CD14-positive monocyte (primary cell): ENCODE measurements at regions not wholly inside any gene's neighbourhood (a gene's known extent, or its start where the extent isn't known, plus 50 kb on each side); places are given as distances from the start of the nearest gene placed in this dataset.

ENCODE experiments used
- DNase-seq, 3 donors: peaks; one replicate each; pipeline ENCODE4 v3.0.0-alpha.2; 2011 to 2022
- H2AFZ ChIP-seq: 2 replicates; pipeline ENCODE4 v1.6.0; 2012; ENCODE audit warnings: mild to moderate bottlenecking, low read depth, low read length, inconsistent platforms; ENCODE audit not compliant: insufficient read depth, poor library complexity, severe bottlenecking
- H3K27ac ChIP-seq, 2 donors: 1 replicate in 1 of 2; 2 replicates in 1 of 2; pipeline ENCODE4 v1.5.1; 2012 to 2013; ENCODE audit warnings: low read length in 2 of 2, control low read depth in 1 of 2, inconsistent platforms in 1 of 2, low read depth in 1 of 2, mild to moderate bottlenecking in 1 of 2
- H3K27me3 ChIP-seq, 2 donors: one replicate each; pipeline versions ENCODE4 v1.6.0 to v1.6.1; 2011 to 2013; ENCODE audit warnings: low read length in 2 of 2; ENCODE audit not compliant: control insufficient read depth in 2 of 2, insufficient read depth in 2 of 2
- H3K36me3 ChIP-seq, 2 donors: replicated peaks in 1 of 2; 1 replicate in 1 of 2; 2 replicates in 1 of 2; pipeline versions ENCODE4 v1.5.1 to v1.6.1; 2012 to 2013; ENCODE audit warnings: low read length in 2 of 2, control low read depth in 1 of 2, inconsistent platforms in 1 of 2, mild to moderate bottlenecking in 1 of 2; ENCODE audit not compliant: insufficient read depth in 2 of 2, control insufficient read depth in 1 of 2
- H3K4me1 ChIP-seq, 2 donors: 1 replicate in 1 of 2; 2 replicates in 1 of 2; pipeline versions ENCODE4 v1.5.1 to v1.6.1; 2012 to 2013; ENCODE audit warnings: low read length in 2 of 2, control low read depth in 1 of 2, inconsistent platforms in 1 of 2, mild to moderate bottlenecking in 1 of 2, moderate library complexity in 1 of 2; ENCODE audit not compliant: insufficient read depth in 2 of 2, control insufficient read depth in 1 of 2
- H3K4me2 ChIP-seq: replicated peaks from 2 replicates; pipeline ENCODE3; 2012; ENCODE audit warnings: low read length, moderate library complexity, mild to moderate bottlenecking; ENCODE audit not compliant: poor library complexity, severe bottlenecking; ENCODE audit errors: extremely low read depth
- H3K4me3 ChIP-seq, 3 experiments: fragments of 200-600 bp in 1 of 3; sonication (generic) in 1 of 3; replicated peaks in 1 of 3; 1 replicate in 2 of 3; 2 replicates in 1 of 3; pipeline ENCODE4 v1.5.1; 2011 to 2013; ENCODE audit warnings: low read length in 3 of 3, mild to moderate bottlenecking in 3 of 3, control low read depth in 2 of 3, low read depth in 2 of 3, inconsistent platforms in 1 of 3, moderate library complexity in 1 of 3
- H3K79me2 ChIP-seq: 2 replicates; pipeline ENCODE4 v1.6.0; 2012; ENCODE audit warnings: mild to moderate bottlenecking, control low read depth, inconsistent platforms, low read length, moderate library complexity; ENCODE audit not compliant: insufficient read depth
- H3K9ac ChIP-seq: 2 replicates; pipeline ENCODE4 v1.6.0; 2017; ENCODE audit warnings: low read length, mild to moderate bottlenecking; ENCODE audit not compliant: insufficient read depth, poor library complexity, severe bottlenecking
- H3K9me3 ChIP-seq, 2 donors: replicated peaks in 1 of 2; 1 replicate in 1 of 2; 2 replicates in 1 of 2; pipeline versions ENCODE4 v1.5.1 to v1.6.1; 2012 to 2013; ENCODE audit warnings: low read length in 2 of 2, control low read depth in 1 of 2; ENCODE audit not compliant: control insufficient read depth in 1 of 2, insufficient read depth in 1 of 2
- H4K20me1 ChIP-seq: 2 replicates; pipeline ENCODE4 v1.6.0; 2012; ENCODE audit warnings: mild to moderate bottlenecking, low read length, control low read depth, moderate library complexity; ENCODE audit not compliant: insufficient read depth
- H3K27ac Mint-ChIP-seq, 7 donors: one replicate each; pipeline ENCODE4 v1.8.0; 2020; ENCODE audit warnings: mild to moderate bottlenecking in 7 of 7, mixed read lengths in 7 of 7, moderate library complexity in 6 of 7, inconsistent platforms in 2 of 7
- H3K27me3 Mint-ChIP-seq, 3 donors: one replicate each; pipeline ENCODE4 v1.8.0; 2021 to 2022; ENCODE audit warnings: low read depth in 3 of 3, mild to moderate bottlenecking in 3 of 3, mixed read lengths in 3 of 3, moderate library complexity in 3 of 3, inconsistent platforms in 1 of 3
- H3K36me3 Mint-ChIP-seq, 2 donors: one replicate each; pipeline ENCODE4 v1.8.0; 2020; ENCODE audit warnings: mixed read lengths in 2 of 2, inconsistent platforms in 1 of 2, mild to moderate bottlenecking in 1 of 2
- H3K4me1 Mint-ChIP-seq: one replicate; pipeline ENCODE4 v1.8.0; 2020; ENCODE audit warnings: mild to moderate bottlenecking, mixed read lengths
- H3K4me3 Mint-ChIP-seq, 2 donors: one replicate each; pipeline ENCODE4 v1.8.0; 2020; ENCODE audit warnings: mild to moderate bottlenecking in 2 of 2, mixed read lengths in 2 of 2, moderate library complexity in 1 of 2
- H3K9me3 Mint-ChIP-seq, 7 donors: one replicate each; pipeline ENCODE4 v1.8.0; 2020 to 2022; ENCODE audit warnings: mixed read lengths in 7 of 7, mild to moderate bottlenecking in 6 of 7, moderate library complexity in 6 of 7, inconsistent platforms in 2 of 7
- CTCF ChIP-seq: fragments of 200-600 bp; IDR thresholded peaks from one replicate; pipeline ENCODE4 v1.8.0; 2022; ENCODE audit warnings: antibody characterized with exemption, mild to moderate bottlenecking
- WGBS: methylation state at CpG from one replicate; pipeline ENCODE4 v1.1.5; 2013; ENCODE audit warnings: missing lambda C conversion rate; ENCODE audit not compliant: insufficient coverage; 5-methylcytosine and 5-hydroxymethylcytosine counted together
- intact Hi-C, 2 donors: fragments of 100-400 bp; cut with micrococcal nuclease; formaldehyde crosslinking; loops; one replicate each; pipeline versions ENCODE4 v1.15.0 to v1.15.1; 2023

GRCh38 chr14:99034711-99035171 is 237.3 kb downstream of the BCL11B start:
- peaks cover 11 to 21% of the 10 kb centered on the region in 2 donors for H3K36me3 Mint-ChIP-seq
- Histone ChIP-seq H3K27ac (peak overlapping the region; percentile 93 to 96), H4K20me1 (no peaks in the 10 kb centered on the region), H3K9me3 (peaks cover 0 to 6% of the 10 kb centered on the region in 2 donors), H3K79me2 (peaks cover 18% of the 10 kb centered on the region), H3K4me3 (peak overlapping the region; percentile 53 to 83 (median 59)), H3K27me3 (no peaks in the 10 kb centered on the region), H3K36me3 (no peaks in the 10 kb centered on the region), H3K4me1 (peaks cover 57 to 58% of the 10 kb centered on the region in 2 donors), H2AFZ (peak overlapping the region; percentile 66), H3K4me2 (peak overlapping the region; percentile 78), H3K9ac (peak overlapping the region; percentile 67)
- TF ChIP-seq CTCF = peak; percentile 53
- H3K9me3 Mint-ChIP-seq = peaks cover 0 to 16% (median 14%) of the 10 kb centered on the region in 7 donors
- peak overlapping the region; percentile 85 to 98 for H3K4me3 Mint-ChIP-seq
- H3K27ac Mint-ChIP-seq = peak overlapping the region; percentile 70 to 98 (median 96)
- intact Hi-C loops = loop anchor here (5.0 kb wide), 2 partner anchors 43 to 77 kb away; no protein-coding TSS in a partner anchor
- WGBS = 52% methylated on average over 3 of the region's 16 CpGs
- H3K4me1 Mint-ChIP-seq = peaks cover 60% of the 10 kb centered on the region
- peak in 1 of 3 donors; percentile 29 for DNase-seq
- peaks cover 0 to 7% (median 2%) of the 10 kb centered on the region in 3 donors for H3K27me3 Mint-ChIP-seq

GRCh38 chr14:99035268-99035667 is 236.7 kb downstream of the BCL11B start:
- peak overlapping the region; percentile 67 for H3K9ac ChIP-seq
- peaks cover 0 to 6% of the 10 kb centered on the region in 2 donors for H3K9me3 ChIP-seq
- no peak for TF ChIP-seq CTCF
- no peaks in the 10 kb centered on the region for H4K20me1 ChIP-seq
- H3K4me1 Mint-ChIP-seq = peaks cover 61% of the 10 kb centered on the region
- H3K4me1 ChIP-seq = peaks cover 57 to 58% of the 10 kb centered on the region in 2 donors
- H3K4me2 ChIP-seq = peak overlapping the region; percentile 78
- peaks cover 0 to 16% (median 14%) of the 10 kb centered on the region in 7 donors for H3K9me3 Mint-ChIP-seq
- H2AFZ ChIP-seq = peak overlapping the region; percentile 69
- 5% methylated on average over 3 of the region's 4 CpGs for WGBS
- H3K27me3 ChIP-seq = no peaks in the 10 kb centered on the region
- DNase-seq = peak; percentile 59 to 82 (median 77)
- peaks cover 18% of the 10 kb centered on the region for H3K79me2 ChIP-seq
- intact Hi-C loops = loop anchor here (5.0 kb wide), 2 partner anchors 42 to 78 kb away; no protein-coding TSS in a partner anchor
- peak overlapping the region; percentile 70 to 98 (median 96) for H3K27ac Mint-ChIP-seq
- peaks cover 11 to 19% of the 10 kb centered on the region in 2 donors for H3K36me3 Mint-ChIP-seq
- H3K4me3 Mint-ChIP-seq = peak overlapping the region; percentile 85 to 98
- H3K27ac ChIP-seq = peak overlapping the region; percentile 93 to 96
- peak overlapping the region; percentile 53 to 83 (median 59) for H3K4me3 ChIP-seq
- H3K27me3 Mint-ChIP-seq = peaks cover 0 to 5% (median 2%) of the 10 kb centered on the region in 3 donors
- no peaks in the 10 kb centered on the region for H3K36me3 ChIP-seq
